ENCODE measurements at regions not wholly inside any gene's neighbourhood (a gene's known extent, or its start where the extent isn't known, plus 50 kb on each side); places are given as distances from the start of the nearest gene placed in this dataset.

GRCh38 chr2:41337956-41338355, 709.9 kb upstream of the PKDCC start:
- TF ChIP-seq REST (IDR thresholded peaks at IDR 0.05; ENCODE audit: insufficient read depth in 1 of 2, low read depth in 2 of 2, low read length in 2 of 2) (no peak), POLR2AphosphoS5 (IDR thresholded peaks at IDR 0.05; ENCODE audit: low read depth, low read length) (no peak), TAF1 (IDR thresholded peaks at IDR 0.05; ENCODE audit: borderline replicate concordance, insufficient read depth, low read length) (no peak), SIN3A (IDR thresholded peaks at IDR 0.05; ENCODE audit: borderline replicate concordance, insufficient read depth, low read length) (no peak), FOXP2 (optimal IDR thresholded peaks at IDR 0.05; ENCODE audit: borderline replicate concordance, extremely low read depth, extremely low read length, insufficient read depth) (no peak)

- TF ChIP-seq TAF1 (IDR thresholded peaks at IDR 0.05; ENCODE audit: borderline replicate concordance, insufficient read depth, low read length) (no peak), POLR2AphosphoS5 (IDR thresholded peaks at IDR 0.05; ENCODE audit: low read depth, low read length) (no peak), FOXP2 (optimal IDR thresholded peaks at IDR 0.05; ENCODE audit: borderline replicate concordance, extremely low read depth, extremely low read length, insufficient read depth) (no peak), SIN3A (IDR thresholded peaks at IDR 0.05; ENCODE audit: borderline replicate concordance, insufficient read depth, low read length) (no peak), REST (IDR thresholded peaks at IDR 0.05; ENCODE audit: insufficient read depth in 1 of 2, low read depth in 2 of 2, low read length in 2 of 2) (no peak)
Observed at GRCh38 chr2:41344529-41344928, 703.3 kb upstream of the PKDCC start.

- TF ChIP-seq SIN3A (IDR thresholded peaks at IDR 0.05; ENCODE audit: borderline replicate concordance, insufficient read depth, low read length), result no peak
- no peak for TF ChIP-seq TAF1 (IDR thresholded peaks at IDR 0.05; ENCODE audit: borderline replicate concordance, insufficient read depth, low read length)
- TF ChIP-seq REST (IDR thresholded peaks at IDR 0.05; ENCODE audit: insufficient read depth in 1 of 2, low read depth in 2 of 2, low read length in 2 of 2), result no peak
- TF ChIP-seq FOXP2 (optimal IDR thresholded peaks at IDR 0.05; ENCODE audit: borderline replicate concordance, extremely low read depth, extremely low read length, insufficient read depth), result no peak
- TF ChIP-seq POLR2AphosphoS5 (IDR thresholded peaks at IDR 0.05; ENCODE audit: low read depth, low read length), result no peak
Observed at GRCh38 chr2:41353060-41353459, 694.8 kb upstream of the PKDCC start.

- no peak for TF ChIP-seq TAF1 (IDR thresholded peaks at IDR 0.05; ENCODE audit: borderline replicate concordance, insufficient read depth, low read length)
- TF ChIP-seq REST (IDR thresholded peaks at IDR 0.05; ENCODE audit: insufficient read depth in 1 of 2, low read depth in 2 of 2, low read length in 2 of 2), result no peak
- TF ChIP-seq FOXP2 (optimal IDR thresholded peaks at IDR 0.05; ENCODE audit: borderline replicate concordance, extremely low read depth, extremely low read length, insufficient read depth), result no peak
- TF ChIP-seq POLR2AphosphoS5 (IDR thresholded peaks at IDR 0.05; ENCODE audit: low read depth, low read length), result no peak
- no peak for TF ChIP-seq SIN3A (IDR thresholded peaks at IDR 0.05; ENCODE audit: borderline replicate concordance, insufficient read depth, low read length)
Observed at GRCh38 chr2:41355794-41356193, 692.0 kb upstream of the PKDCC start.

GRCh38 chr2:41364842-41365241, 683.0 kb upstream of the PKDCC start:
- TF ChIP-seq REST (IDR thresholded peaks at IDR 0.05; ENCODE audit: insufficient read depth in 1 of 2, low read depth in 2 of 2, low read length in 2 of 2), result no peak
